Endometrium (tissue), 2 donors: ENCODE measurements at regions not wholly inside any gene's neighbourhood (a gene's known extent, or its start where the extent isn't known, plus 50 kb on each side); places are given as distances from the start of the nearest gene placed in this dataset.
A peak's percentile ranks its signal among the peaks of the same experiment; 100 is the strongest.
"Not testable (repeated sequence)": the region's sequence is repeated elsewhere in the genome, so short reads cannot be mapped to it uniquely, and the experiment has no call there.

Experiments used
- FAIRE-seq: peaks from 2 replicates; lab custom pipeline; 2012; peaks lifted over from hg19 to GRCh38; lab: Jason Lieb, UNC
- donor health status: control.
- donor health status: control.

- no peak for FAIRE-seq
Observed at GRCh38 chrX:147468600-147468999, 443.1 kb upstream of the FMR1 start.

- FAIRE-seq, result no peak
Observed at GRCh38 chrX:147476008-147476407, 435.7 kb upstream of the FMR1 start.

GRCh38 chrX:147478899-147479298 is 432.8 kb upstream of the FMR1 start:
- no peak for FAIRE-seq

GRCh38 chrX:147485207-147485606 is 426.5 kb upstream of the FMR1 start:
- FAIRE-seq, result no peak

GRCh38 chrX:147494365-147494764 is 417.4 kb upstream of the FMR1 start:
- FAIRE-seq, result no peak

GRCh38 chrX:147498796-147499195 is 412.9 kb upstream of the FMR1 start:
- FAIRE-seq, result no peak

- no peak for FAIRE-seq
Observed at GRCh38 chrX:147522981-147523380, 388.7 kb upstream of the FMR1 start.

- FAIRE-seq, result no peak
Observed at GRCh38 chrX:147533426-147533825, 378.3 kb upstream of the FMR1 start.

GRCh38 chrX:147537172-147537571 is 374.5 kb upstream of the FMR1 start:
- FAIRE-seq, result no peak

GRCh38 chrX:147548023-147548422 is 363.7 kb upstream of the FMR1 start:
- not testable (repeated sequence) for FAIRE-seq

GRCh38 chrX:147550217-147550616 is 361.5 kb upstream of the FMR1 start:
- FAIRE-seq, result no peak

GRCh38 chrX:147559191-147559590 is 352.5 kb upstream of the FMR1 start:
- FAIRE-seq, result no peak

- FAIRE-seq, result peak; percentile 60
Observed at GRCh38 chrX:147565237-147565636, 346.5 kb upstream of the FMR1 start.

- FAIRE-seq, result no peak
Observed at GRCh38 chrX:147570483-147570882, 341.2 kb upstream of the FMR1 start.

GRCh38 chrX:147573266-147573665 is 338.5 kb upstream of the FMR1 start:
- FAIRE-seq, result no peak

GRCh38 chrX:147602176-147602696 is 309.5 kb upstream of the FMR1 start:
- FAIRE-seq, result no peak

GRCh38 chrX:147626605-147627004 is 285.1 kb upstream of the FMR1 start:
- no peak for FAIRE-seq

GRCh38 chrX:147635186-147635585 is 276.5 kb upstream of the FMR1 start:
- FAIRE-seq, result no peak

- FAIRE-seq, result no peak
Observed at GRCh38 chrX:147637190-147637589, 274.5 kb upstream of the FMR1 start.

- FAIRE-seq, result no peak
Observed at GRCh38 chrX:147646949-147647723, 264.6 kb upstream of the FMR1 start.

GRCh38 chrX:147675819-147676218 is 235.9 kb upstream of the FMR1 start:
- no peak for FAIRE-seq

GRCh38 chrX:147679356-147680005 is 232.2 kb upstream of the FMR1 start:
- FAIRE-seq, result no peak

- no peak for FAIRE-seq
Observed at GRCh38 chrX:147680251-147680650, 231.5 kb upstream of the FMR1 start.

GRCh38 chrX:147693511-147693910 is 218.2 kb upstream of the FMR1 start:
- no peak for FAIRE-seq
